GM23338 (cell line): ENCODE measurements at regions not wholly inside any gene's neighbourhood (a gene's known extent, or its start where the extent isn't known, plus 50 kb on each side); places are given as distances from the start of the nearest gene placed in this dataset.

Source experiments
- CREB1 ChIP-seq: fragments of 250-450 bp; sonication (Bioruptor Pico); IDR thresholded peaks from 2 replicates; pipeline ENCODE4 v1.5.0; 2020; ENCODE audit warnings: low read depth, mild to moderate bottlenecking, moderate library complexity
- JUNB ChIP-seq: IDR thresholded peaks from one replicate; pipeline ENCODE4 v1.6.1; 2016; ENCODE audit warnings: antibody characterized with exemption; ENCODE audit not compliant: unreplicated experiment
- REST ChIP-seq: IDR thresholded peaks from one replicate; pipeline ENCODE4 v1.6.1; 2018; ENCODE audit warnings: antibody characterized with exemption; ENCODE audit not compliant: unreplicated experiment
- TF ChIP-seq, protein P1 (sequence below), 2 experiments: fragments of 200-600 bp in 1 of 2; sonication (generic) in 1 of 2; conservative IDR thresholded peaks; 2 replicates each; pipeline versions ENCODE4 v1.5.1 to v1.6.1; 2016 to 2017; ENCODE audit warnings: antibody characterized with exemption in 2 of 2, low read depth in 2 of 2, mild to moderate bottlenecking in 2 of 2, moderate library complexity in 1 of 2

- TF ChIP-seq, protein P1, sequence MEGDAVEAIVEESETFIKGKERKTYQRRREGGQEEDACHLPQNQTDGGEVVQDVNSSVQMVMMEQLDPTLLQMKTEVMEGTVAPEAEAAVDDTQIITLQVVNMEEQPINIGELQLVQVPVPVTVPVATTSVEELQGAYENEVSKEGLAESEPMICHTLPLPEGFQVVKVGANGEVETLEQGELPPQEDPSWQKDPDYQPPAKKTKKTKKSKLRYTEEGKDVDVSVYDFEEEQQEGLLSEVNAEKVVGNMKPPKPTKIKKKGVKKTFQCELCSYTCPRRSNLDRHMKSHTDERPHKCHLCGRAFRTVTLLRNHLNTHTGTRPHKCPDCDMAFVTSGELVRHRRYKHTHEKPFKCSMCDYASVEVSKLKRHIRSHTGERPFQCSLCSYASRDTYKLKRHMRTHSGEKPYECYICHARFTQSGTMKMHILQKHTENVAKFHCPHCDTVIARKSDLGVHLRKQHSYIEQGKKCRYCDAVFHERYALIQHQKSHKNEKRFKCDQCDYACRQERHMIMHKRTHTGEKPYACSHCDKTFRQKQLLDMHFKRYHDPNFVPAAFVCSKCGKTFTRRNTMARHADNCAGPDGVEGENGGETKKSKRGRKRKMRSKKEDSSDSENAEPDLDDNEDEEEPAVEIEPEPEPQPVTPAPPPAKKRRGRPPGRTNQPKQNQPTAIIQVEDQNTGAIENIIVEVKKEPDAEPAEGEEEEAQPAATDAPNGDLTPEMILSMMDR (conservative IDR thresholded peaks at IDR 0.05; ENCODE audit: low read depth in 2 of 2), result no peak
- TF ChIP-seq REST (no peak), JUNB (no peak), CREB1 (no peak)
These were observed 62.5 kb upstream of the SH3RF1 start for GRCh38 chr4:169333265-169333664.
